Adrenal gland (tissue), 5 donors: ENCODE measurements at regions not wholly inside any gene's neighbourhood (a gene's known extent, or its start where the extent isn't known, plus 50 kb on each side); places are given as distances from the start of the nearest gene placed in this dataset.

Experiments
- POLR2A ChIP-seq, 2 donors: fragments of 450-650 bp; IDR thresholded peaks; one replicate each; pipeline ENCODE4 v1.6.1; 2017; ENCODE audit warnings: antibody characterized with exemption in 2 of 2, mild to moderate bottlenecking in 2 of 2, moderate library complexity in 1 of 2
- TF ChIP-seq, protein P1 (sequence below), 6 experiments: fragments of 450-650 bp in 4 of 6; fragments of 200-600 bp in 2 of 6; sonication (generic) in 1 of 6; IDR thresholded peaks; 1 replicate in 5 of 6; 2 replicates in 1 of 6; pipeline versions ENCODE4 v1.5.1 to v1.8.0; 2016 to 2021; ENCODE audit warnings: antibody characterized with exemption in 6 of 6, mild to moderate bottlenecking in 2 of 6, moderate library complexity in 1 of 6
- donor health status: DM: no; HTN: no; CAD: no.

- TF ChIP-seq, protein P1, sequence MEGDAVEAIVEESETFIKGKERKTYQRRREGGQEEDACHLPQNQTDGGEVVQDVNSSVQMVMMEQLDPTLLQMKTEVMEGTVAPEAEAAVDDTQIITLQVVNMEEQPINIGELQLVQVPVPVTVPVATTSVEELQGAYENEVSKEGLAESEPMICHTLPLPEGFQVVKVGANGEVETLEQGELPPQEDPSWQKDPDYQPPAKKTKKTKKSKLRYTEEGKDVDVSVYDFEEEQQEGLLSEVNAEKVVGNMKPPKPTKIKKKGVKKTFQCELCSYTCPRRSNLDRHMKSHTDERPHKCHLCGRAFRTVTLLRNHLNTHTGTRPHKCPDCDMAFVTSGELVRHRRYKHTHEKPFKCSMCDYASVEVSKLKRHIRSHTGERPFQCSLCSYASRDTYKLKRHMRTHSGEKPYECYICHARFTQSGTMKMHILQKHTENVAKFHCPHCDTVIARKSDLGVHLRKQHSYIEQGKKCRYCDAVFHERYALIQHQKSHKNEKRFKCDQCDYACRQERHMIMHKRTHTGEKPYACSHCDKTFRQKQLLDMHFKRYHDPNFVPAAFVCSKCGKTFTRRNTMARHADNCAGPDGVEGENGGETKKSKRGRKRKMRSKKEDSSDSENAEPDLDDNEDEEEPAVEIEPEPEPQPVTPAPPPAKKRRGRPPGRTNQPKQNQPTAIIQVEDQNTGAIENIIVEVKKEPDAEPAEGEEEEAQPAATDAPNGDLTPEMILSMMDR (IDR thresholded peaks at IDR 0.05): no peak
- no peak for TF ChIP-seq POLR2A (IDR thresholded peaks at IDR 0.05)
Measured at GRCh38 chr11:104798789-104799188, 99.5 kb downstream of the CASP12 start.
